PFSK-1 (cell line): ENCODE measurements at regions not wholly inside any gene's neighbourhood (a gene's known extent, or its start where the extent isn't known, plus 50 kb on each side); places are given as distances from the start of the nearest gene placed in this dataset.

Experiments
- POLR2AphosphoS5 ChIP-seq: IDR thresholded peaks from 2 replicates; pipeline ENCODE4 v1.6.1; 2012; ENCODE audit warnings: low read depth, mild to moderate bottlenecking, control low read depth, low read length, moderate library complexity
- SIN3A ChIP-seq: IDR thresholded peaks from 2 replicates; pipeline ENCODE4 v1.6.1; 2012; ENCODE audit warnings: mild to moderate bottlenecking, low read length, moderate library complexity, borderline replicate concordance; ENCODE audit not compliant: insufficient read depth

GRCh38 chr3:152050903-152051302, 177.5 kb downstream of the SUCNR1 start:
- TF ChIP-seq SIN3A (no peak), POLR2AphosphoS5 (no peak)
